PC-9 (cell line): ENCODE measurements at regions not wholly inside any gene's neighbourhood (a gene's known extent, or its start where the extent isn't known, plus 50 kb on each side); places are given as distances from the start of the nearest gene placed in this dataset.

ENCODE experiments used
- BruUV-seq: library from RNA; stranded (reverse); fragments of 400-500 nt; replicated peaks from 2 replicates; lab custom pipeline; 2021; lab: Mats Ljungman, UMichigan
- CTCF ChIA-PET: fragments of 300-600 bp; sonication (Branson Sonifier 250); formaldehyde crosslinking; loops from one replicate; lab custom pipeline; 2022; ENCODE audit warnings: antibody characterized with exemption; lab: Charles Lee
- POLR2A ChIA-PET: fragments of 300-600 bp; sonication (Branson Sonifier 250); formaldehyde crosslinking; loops from one replicate; lab custom pipeline; 2022; ENCODE audit warnings: antibody characterized with exemption; ENCODE audit not compliant: unreplicated experiment; lab: Charles Lee
- DNase-seq, 2 experiments: peaks; one replicate each; pipeline versions ENCODE4 v3.0.0 to v3.0.0-alpha.2; 2015 to 2022; ENCODE audit warnings: mixed read lengths in 1 of 2
- H2AFZ ChIP-seq: fragments of 200-600 bp; sonication (generic); 2 replicates; pipeline ENCODE4 v1.8.1; 2017; ENCODE audit warnings: antibody characterized with exemption
- H3F3A ChIP-seq: fragments of 200-600 bp; sonication (generic); 2 replicates; pipeline ENCODE4 v1.8.1; 2017; ENCODE audit warnings: antibody characterized with exemption, mild to moderate bottlenecking, low read depth; ENCODE audit not compliant: insufficient read depth
- H3K27ac ChIP-seq: fragments of 200-600 bp; sonication (generic); 2 replicates; pipeline ENCODE4 v1.6.1; 2016; ENCODE audit warnings: mixed run types
- H3K27me3 ChIP-seq: fragments of 200-600 bp; sonication (generic); 2 replicates; pipeline ENCODE4 v1.6.1; 2016; ENCODE audit warnings: low read depth, mixed run types; ENCODE audit not compliant: insufficient read depth
- H3K36me3 ChIP-seq: fragments of 200-600 bp; sonication (generic); 2 replicates; pipeline ENCODE4 v1.6.1; 2016; ENCODE audit warnings: low read depth, mixed run types
- H3K4me1 ChIP-seq: fragments of 200-600 bp; sonication (generic); replicated peaks from 2 replicates; pipeline ENCODE4 v1.6.1; 2016; ENCODE audit warnings: mixed run types; ENCODE audit not compliant: insufficient read depth
- H3K4me2 ChIP-seq: fragments of 200-600 bp; sonication (generic); 2 replicates; pipeline ENCODE4 v1.6.1; 2017; ENCODE audit warnings: mixed run types
- H3K4me3 ChIP-seq: fragments of 200-600 bp; sonication (generic); 2 replicates; pipeline ENCODE4 v1.6.1; 2016; ENCODE audit warnings: mixed run types
- H3K79me2 ChIP-seq: fragments of 200-600 bp; sonication (generic); 2 replicates; pipeline ENCODE4 v1.6.1; 2017; ENCODE audit warnings: low read depth, mixed run types
- H3K9me2 ChIP-seq: fragments of 200-600 bp; sonication (generic); 2 replicates; pipeline ENCODE4 v1.8.1; 2017; ENCODE audit warnings: mild to moderate bottlenecking; ENCODE audit not compliant: insufficient read depth
- H3K9me3 ChIP-seq: fragments of 200-600 bp; sonication (generic); 2 replicates; pipeline ENCODE4 v1.8.1; 2016; ENCODE audit warnings: low read depth; ENCODE audit not compliant: insufficient read depth
- H4K20me1 ChIP-seq: fragments of 200-600 bp; sonication (generic); 2 replicates; pipeline ENCODE4 v1.8.1; 2017; ENCODE audit not compliant: insufficient read depth
- EZH2 ChIP-seq: fragments of 200-600 bp; sonication (generic); IDR thresholded peaks from 2 replicates; pipeline ENCODE4 v1.8.0; 2017; ENCODE audit warnings: antibody characterized with exemption, low read depth
- intact Hi-C: fragments of 100-400 bp; cut with micrococcal nuclease; formaldehyde crosslinking; loops from one replicate; pipeline ENCODE4 v1.10.0; 2022; ENCODE audit not compliant: unreplicated experiment
- TF ChIP-seq, protein P1 (sequence below): fragments of 200-600 bp; sonication (generic); conservative IDR thresholded peaks from 2 replicates; pipeline ENCODE4 v1.6.1; 2017; ENCODE audit warnings: mixed run types, antibody characterized with exemption, mild to moderate bottlenecking, moderate library complexity

DNA sequence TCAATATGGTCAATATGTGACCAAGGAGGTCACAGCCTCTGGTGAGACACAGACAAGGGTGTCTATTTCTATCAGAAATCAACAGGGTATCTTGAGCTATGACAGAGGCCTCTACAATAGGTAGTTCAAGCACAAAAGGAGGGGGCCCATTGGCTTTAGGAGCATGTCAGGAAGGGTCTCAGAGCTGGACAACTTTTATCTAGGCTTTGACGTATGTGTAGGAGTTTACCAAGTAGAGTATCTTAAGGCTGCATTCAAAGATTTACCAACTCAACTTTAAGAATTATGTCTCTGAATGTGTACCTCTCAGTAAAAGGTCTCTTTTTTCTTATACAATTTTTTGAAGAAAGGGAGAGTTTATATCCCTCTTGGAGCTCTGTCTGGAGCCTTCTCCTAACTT is 297.2 kb downstream of the NSG2 start:
- Histone ChIP-seq H3K27me3 (peaks cover 56% of the 10 kb centered on the region), H3K9me3 (no peaks in the 10 kb centered on the region), H3K4me2 (no peak overlapping the region), H3K27ac (no peak overlapping the region), H4K20me1 (no peaks in the 10 kb centered on the region), H3K9me2 (no peaks in the 10 kb centered on the region), H3K4me1 (no peaks in the 10 kb centered on the region), H3F3A (no peaks in the 10 kb centered on the region), H3K4me3 (no peak overlapping the region), H2AFZ (no peak overlapping the region), H3K36me3 (no peaks in the 10 kb centered on the region), H3K79me2 (no peaks in the 10 kb centered on the region)
- CTCF ChIA-PET = interaction anchor here (0.7 kb wide), 1 partner anchor 298 kb away, joined by 4 read pairs; no protein-coding TSS in a partner anchor
- intact Hi-C loops = no loop called here
- DNase-seq = no peak
- POLR2A ChIA-PET = no interaction called here
- no TSS peak for BruUV-seq
- TF ChIP-seq, protein P1, sequence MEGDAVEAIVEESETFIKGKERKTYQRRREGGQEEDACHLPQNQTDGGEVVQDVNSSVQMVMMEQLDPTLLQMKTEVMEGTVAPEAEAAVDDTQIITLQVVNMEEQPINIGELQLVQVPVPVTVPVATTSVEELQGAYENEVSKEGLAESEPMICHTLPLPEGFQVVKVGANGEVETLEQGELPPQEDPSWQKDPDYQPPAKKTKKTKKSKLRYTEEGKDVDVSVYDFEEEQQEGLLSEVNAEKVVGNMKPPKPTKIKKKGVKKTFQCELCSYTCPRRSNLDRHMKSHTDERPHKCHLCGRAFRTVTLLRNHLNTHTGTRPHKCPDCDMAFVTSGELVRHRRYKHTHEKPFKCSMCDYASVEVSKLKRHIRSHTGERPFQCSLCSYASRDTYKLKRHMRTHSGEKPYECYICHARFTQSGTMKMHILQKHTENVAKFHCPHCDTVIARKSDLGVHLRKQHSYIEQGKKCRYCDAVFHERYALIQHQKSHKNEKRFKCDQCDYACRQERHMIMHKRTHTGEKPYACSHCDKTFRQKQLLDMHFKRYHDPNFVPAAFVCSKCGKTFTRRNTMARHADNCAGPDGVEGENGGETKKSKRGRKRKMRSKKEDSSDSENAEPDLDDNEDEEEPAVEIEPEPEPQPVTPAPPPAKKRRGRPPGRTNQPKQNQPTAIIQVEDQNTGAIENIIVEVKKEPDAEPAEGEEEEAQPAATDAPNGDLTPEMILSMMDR = no peak
- TF ChIP-seq EZH2 = no peak

DNA sequence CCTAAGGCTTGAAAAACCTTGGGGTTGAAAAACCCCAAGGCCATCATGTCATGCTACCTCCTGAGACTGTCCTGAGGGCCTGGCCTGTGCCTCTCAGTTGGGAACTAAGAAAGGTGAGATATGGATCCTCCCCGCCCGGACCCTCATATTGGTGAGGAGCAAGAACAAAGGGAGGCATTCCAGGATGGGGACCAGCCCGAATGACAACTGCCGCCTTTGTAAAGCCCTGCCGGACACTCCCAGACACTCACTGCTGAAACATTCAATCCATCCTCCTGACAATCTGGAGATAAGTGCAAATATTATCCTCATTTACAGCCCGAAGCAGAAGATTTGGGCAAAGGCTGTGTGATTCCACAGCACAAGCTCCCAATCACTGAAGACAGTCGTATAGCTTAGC is 298.3 kb downstream of the NSG2 start:
- no TSS peak for BruUV-seq
- CTCF ChIA-PET = interaction anchor here (0.5 kb wide), 1 partner anchor 78 kb away, joined by 3 read pairs; no protein-coding TSS in a partner anchor

DNA sequence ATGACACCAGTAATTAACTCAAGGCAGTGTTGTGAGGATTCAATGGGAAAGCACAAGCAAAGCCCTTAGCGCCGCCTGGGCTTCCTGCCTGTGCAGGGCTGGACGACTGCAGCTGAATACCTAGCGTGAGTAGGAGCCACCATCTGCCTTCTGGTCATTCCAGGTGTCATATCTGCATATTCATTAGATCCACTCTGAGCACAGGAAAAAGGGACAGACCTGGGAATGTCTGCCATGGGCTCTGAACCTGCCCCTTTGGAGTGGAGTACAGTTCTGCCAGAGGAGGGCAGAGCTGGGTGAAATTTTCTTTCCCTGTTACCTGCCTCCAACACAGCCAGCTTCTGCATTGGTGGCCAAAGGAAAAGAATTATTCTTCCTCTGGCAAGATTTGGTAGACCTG is 298.8 kb downstream of the NSG2 start:
- ChIA-PET CTCF (interaction anchor here (0.5 kb wide), 1 partner anchor 77 kb away, joined by 3 read pairs; no protein-coding TSS in a partner anchor), POLR2A (no interaction called here)
- Histone ChIP-seq H3K4me1 (no peaks in the 10 kb centered on the region), H3K36me3 (no peaks in the 10 kb centered on the region), H3K9me2 (no peaks in the 10 kb centered on the region), H4K20me1 (no peaks in the 10 kb centered on the region), H3K4me2 (no peak overlapping the region), H2AFZ (no peak overlapping the region), H3K9me3 (no peaks in the 10 kb centered on the region), H3K79me2 (no peaks in the 10 kb centered on the region), H3F3A (no peaks in the 10 kb centered on the region), H3K4me3 (no peak overlapping the region), H3K27me3 (peaks cover 51% of the 10 kb centered on the region), H3K27ac (no peak overlapping the region)
- DNase-seq = no peak
- TF ChIP-seq EZH2 = no peak
- TF ChIP-seq, protein P1 = no peak; the same call in 1 of the 2 replicates
- intact Hi-C loops = no loop called here
- BruUV-seq = no TSS peak

More for the DNA sequence above, 298.3 kb downstream of the NSG2 start:
- no peaks in the 10 kb centered on the region for H3F3A ChIP-seq
- intact Hi-C loops = no loop called here
- no peaks in the 10 kb centered on the region for H3K9me2 ChIP-seq
- H3K4me3 ChIP-seq = no peak overlapping the region
- H3K4me1 ChIP-seq = no peaks in the 10 kb centered on the region
- H3K27me3 ChIP-seq = peaks cover 51% of the 10 kb centered on the region
- no peak overlapping the region for H2AFZ ChIP-seq
- H3K79me2 ChIP-seq = no peaks in the 10 kb centered on the region
- H3K9me3 ChIP-seq = no peaks in the 10 kb centered on the region
- no peak for DNase-seq
- POLR2A ChIA-PET = no interaction called here
- no peak for TF ChIP-seq EZH2
- TF ChIP-seq, protein P1 = no peak
- no peak overlapping the region for H3K4me2 ChIP-seq
- H3K36me3 ChIP-seq = no peaks in the 10 kb centered on the region
- H4K20me1 ChIP-seq = no peaks in the 10 kb centered on the region
- no peak overlapping the region for H3K27ac ChIP-seq
